Heart right ventricle (tissue), 16 donors: ENCODE measurements at regions not wholly inside any gene's neighbourhood (a gene's known extent, or its start where the extent isn't known, plus 50 kb on each side); places are given as distances from the start of the nearest gene placed in this dataset.
A peak's percentile ranks its signal among the peaks of the same experiment; 100 is the strongest.

ENCODE experiments used
- ATAC-seq, 8 donors: fragments of 200-7000 bp; cut with Tn5 transposase; one replicate each; pipeline ENCODE4 v1.9.1; 2020; ENCODE audit warnings: mild to moderate bottlenecking in 8 of 8, moderate library complexity in 8 of 8, moderate number of reproducible peaks in 1 of 8
- DNase-seq, 2 donors: peaks; one replicate each; pipeline ENCODE4 v3.0.0-alpha.2; 2020
- H3K27ac ChIP-seq, 10 donors: fragments of 200-600 bp; sonication (generic) in 2 of 10; one replicate each; pipeline versions ENCODE4 v1.5.0 to v1.8.0; 2020 to 2022; ENCODE audit warnings: mild to moderate bottlenecking in 3 of 10
- H3K27me3 ChIP-seq, 7 donors: fragments of 200-600 bp; one replicate each; pipeline ENCODE4 v1.8.0; 2021 to 2022; ENCODE audit warnings: mild to moderate bottlenecking in 2 of 7
- H3K36me3 ChIP-seq, 9 donors: fragments of 200-600 bp; sonication (generic) in 1 of 9; one replicate each; pipeline versions ENCODE4 v1.5.0 to v1.8.0; 2020 to 2022; ENCODE audit warnings: mild to moderate bottlenecking in 2 of 9
- H3K4me1 ChIP-seq, 9 donors: fragments of 200-600 bp; sonication (generic) in 1 of 9; one replicate each; pipeline versions ENCODE4 v1.5.0 to v1.8.0; 2020 to 2022; ENCODE audit warnings: mild to moderate bottlenecking in 4 of 9
- H3K4me3 ChIP-seq, 10 donors: fragments of 200-600 bp; sonication (generic) in 2 of 10; one replicate each; pipeline versions ENCODE4 v1.5.0 to v1.8.0; 2020 to 2022; ENCODE audit warnings: mild to moderate bottlenecking in 7 of 10, moderate library complexity in 2 of 10
- H3K9me3 ChIP-seq, 11 donors: fragments of 200-600 bp in 10 of 11; sonication (generic) in 2 of 11; one replicate each; pipeline versions ENCODE4 v1.5.0 to v1.8.0; 2013 to 2022; ENCODE audit warnings: mild to moderate bottlenecking in 2 of 11, control low read depth in 1 of 11, moderate library complexity in 1 of 11
- WGBS, 2 donors: extraction: QIAGEN DNeasy Blood & Tissue Kit; methylation state at CpG; one replicate each; pipeline ENCODE4 v1.1.7; 2013; ENCODE audit warnings: inconsistent platforms in 1 of 2; 5-methylcytosine and 5-hydroxymethylcytosine counted together
- intact Hi-C, 10 donors: fragments of 100-400 bp; cut with DNase I; formaldehyde crosslinking; loops; one replicate each; pipeline versions ENCODE4 v1.11.1 to v1.14.2; 2022
- TF ChIP-seq, protein P1 (sequence below), 9 donors: fragments of 200-600 bp; sonication (generic) in 2 of 9; IDR thresholded peaks; one replicate each; pipeline versions ENCODE4 v1.5.0 to v1.8.0; 2021 to 2022; ENCODE audit warnings: antibody characterized with exemption in 9 of 9, mild to moderate bottlenecking in 5 of 9, moderate library complexity in 1 of 9
- donor health status: Arrhythmogenic right ventricular cardiomyopathy.
- donor health status: ischemic (EF 13 %, LVEDD 7.1; RV severe dilation, severe dysfunction).
- donor health status: healthy with polysubstance abuse.
- donor health status: DM: no; HTN: yes; CAD: no.
- donor health status: DM: no; HTN: no; CAD: no.
- donor health status: ischemic (EF 25% LVEDD 6.9; RV normal size, moderate dysfunction).
- donor health status: ischemic (EF 25% LVEDD 5.7; RV mildly dilated, moderate dysfunction).
- donor health status: healthy.
- donor health status: DM: yes; HTN: yes; CAD: no.
- donor health status: Ischemic cardiomyopathy.
- donor health status: ischemic (EF 35%, LVEDD 5.7; RV mildly dilated, moderate dysfunction).
- donor health status: nonischemic (EF 11% LVEDD 7.7; RV severe dilation, severe dysfunction).
- donor health status: DM: yes; HTN: yes; CAD: no.
- donor health status: PGD.
- donor health status: ischemic (EF 29% LVEDD 5.4; RV normal size, mild dysfunction).
- donor health status: nonischemic (EF 23%, LVEDD 6.1; RV moderate dilation, normal function).

DNA sequence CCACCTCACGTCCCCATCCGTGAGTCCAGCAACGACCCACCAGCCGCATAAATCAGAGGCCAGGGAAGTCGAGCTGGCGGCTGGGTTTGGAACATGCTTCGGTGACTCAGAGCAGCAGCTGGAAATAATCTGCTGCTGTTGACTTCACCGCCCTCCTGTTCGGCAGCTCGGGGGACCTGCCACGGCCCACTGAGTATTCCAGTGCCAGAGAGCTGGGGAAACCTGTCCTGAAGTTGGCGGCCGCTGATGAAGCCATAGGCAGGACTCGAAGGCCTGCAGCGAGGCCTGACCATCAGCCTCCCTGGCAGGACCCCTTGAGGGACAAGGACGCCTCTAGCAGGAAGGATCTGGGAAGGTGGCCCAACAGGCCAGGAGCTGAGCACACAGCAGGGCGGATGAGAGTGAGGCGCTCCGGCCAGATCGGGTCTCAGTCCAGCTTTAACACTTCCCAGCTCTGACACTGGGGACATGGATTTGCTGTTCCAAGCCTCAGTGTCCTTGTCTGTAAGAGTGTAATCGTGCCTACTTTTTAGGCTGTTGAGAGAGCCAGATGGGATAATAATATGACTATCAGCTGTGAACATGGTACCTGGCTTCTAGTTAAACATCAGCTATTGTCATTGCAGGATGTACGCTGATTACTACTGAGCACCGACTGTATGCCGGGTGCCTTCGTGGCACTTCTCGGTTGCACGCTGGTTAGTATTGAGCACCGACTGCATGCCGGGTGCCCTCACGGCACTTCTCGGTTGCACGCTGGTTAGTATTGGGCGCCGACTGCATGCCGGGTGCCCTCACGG is 50.4 kb upstream of the CIBAR2 start:
- H3K4me1 ChIP-seq = peaks cover 5 to 85% (median 60%) of the 10 kb centered on the region in 9 donors
- TF ChIP-seq, protein P1, sequence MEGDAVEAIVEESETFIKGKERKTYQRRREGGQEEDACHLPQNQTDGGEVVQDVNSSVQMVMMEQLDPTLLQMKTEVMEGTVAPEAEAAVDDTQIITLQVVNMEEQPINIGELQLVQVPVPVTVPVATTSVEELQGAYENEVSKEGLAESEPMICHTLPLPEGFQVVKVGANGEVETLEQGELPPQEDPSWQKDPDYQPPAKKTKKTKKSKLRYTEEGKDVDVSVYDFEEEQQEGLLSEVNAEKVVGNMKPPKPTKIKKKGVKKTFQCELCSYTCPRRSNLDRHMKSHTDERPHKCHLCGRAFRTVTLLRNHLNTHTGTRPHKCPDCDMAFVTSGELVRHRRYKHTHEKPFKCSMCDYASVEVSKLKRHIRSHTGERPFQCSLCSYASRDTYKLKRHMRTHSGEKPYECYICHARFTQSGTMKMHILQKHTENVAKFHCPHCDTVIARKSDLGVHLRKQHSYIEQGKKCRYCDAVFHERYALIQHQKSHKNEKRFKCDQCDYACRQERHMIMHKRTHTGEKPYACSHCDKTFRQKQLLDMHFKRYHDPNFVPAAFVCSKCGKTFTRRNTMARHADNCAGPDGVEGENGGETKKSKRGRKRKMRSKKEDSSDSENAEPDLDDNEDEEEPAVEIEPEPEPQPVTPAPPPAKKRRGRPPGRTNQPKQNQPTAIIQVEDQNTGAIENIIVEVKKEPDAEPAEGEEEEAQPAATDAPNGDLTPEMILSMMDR (IDR thresholded peaks at IDR 0.05) = no peak
- 66 to 76% methylated on average over 36 of the region's 36 CpGs for WGBS, 2 donors
- peak; percentile 49 to 65 for DNase-seq
- no peaks in the 10 kb centered on the region for H3K36me3 ChIP-seq
- intact Hi-C loops = no loop called here
- peak overlapping the region in 7 of 10 donors; percentile 26 to 72 (median 56) for H3K27ac ChIP-seq
- H3K9me3 ChIP-seq = no peaks in the 10 kb centered on the region
- H3K4me3 ChIP-seq = no peak overlapping the region
- H3K27me3 ChIP-seq = peaks cover 0 to 10% (median 0%) of the 10 kb centered on the region in 7 donors
- peak; percentile 35 to 77 (median 61) for ATAC-seq

DNA sequence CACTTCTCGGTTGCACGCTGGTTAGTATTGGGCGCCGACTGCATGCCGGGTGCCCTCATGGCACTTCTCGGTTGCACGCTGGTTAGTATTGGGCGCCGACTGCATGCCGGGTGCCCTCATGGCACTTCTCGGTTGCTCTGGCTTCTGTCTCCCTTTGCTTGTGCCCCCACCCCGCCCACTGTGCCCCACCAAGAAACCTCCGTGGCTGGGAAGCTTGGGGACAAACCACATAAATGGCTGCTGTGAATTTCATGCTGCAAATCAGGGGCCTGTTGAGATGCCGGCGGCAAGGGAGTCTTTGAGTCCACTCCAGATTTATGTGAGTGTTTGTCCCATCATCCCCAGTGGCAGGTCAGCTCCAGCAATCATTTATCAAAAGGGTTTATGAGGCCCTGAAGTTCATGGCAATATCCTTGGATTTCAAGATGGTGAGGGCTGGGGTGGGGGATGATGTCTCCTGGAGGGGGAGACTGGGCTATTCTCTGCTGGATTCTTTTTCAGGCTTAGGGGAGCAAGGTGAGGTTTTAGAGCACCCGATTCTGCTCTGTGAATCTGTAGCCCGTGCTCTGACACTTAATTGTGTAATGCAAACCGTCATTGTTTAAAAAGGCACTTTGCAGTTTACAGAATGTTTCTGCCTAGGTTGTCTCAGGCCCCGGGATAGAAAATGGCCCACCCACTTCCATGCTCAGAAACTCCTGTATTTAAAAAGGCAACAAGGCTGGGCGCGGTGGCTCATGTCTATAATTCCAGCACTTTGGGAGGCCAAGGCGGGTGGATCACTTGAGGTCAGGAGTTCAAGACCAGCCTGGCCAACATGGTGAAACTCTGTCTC is 51.2 kb upstream of the CIBAR2 start:
- 89 to 91% methylated on average over 22 of the region's 22 CpGs for WGBS, 2 donors
- H3K27me3 ChIP-seq = peaks cover 0 to 19% (median 0%) of the 10 kb centered on the region in 7 donors
- H3K4me3 ChIP-seq = no peak overlapping the region
- TF ChIP-seq, protein P1 (IDR thresholded peaks at IDR 0.05) = no peak
- intact Hi-C loops = no loop called here
- no peak for DNase-seq
- peaks cover 5 to 85% (median 62%) of the 10 kb centered on the region in 9 donors for H3K4me1 ChIP-seq
- H3K36me3 ChIP-seq = no peaks in the 10 kb centered on the region
- H3K27ac ChIP-seq = no peak overlapping the region
- no peaks in the 10 kb centered on the region for H3K9me3 ChIP-seq
- ATAC-seq = no peak

GRCh38 chr16:85164431-85164830 is 52.2 kb upstream of the CIBAR2 start:
- DNase-seq (no peak), ATAC-seq (no peak)
- Histone ChIP-seq H3K9me3 (no peaks in the 10 kb centered on the region), H3K4me3 (no peak overlapping the region), H3K27ac (no peak overlapping the region), H3K4me1 (peaks cover 7 to 82% (median 59%) of the 10 kb centered on the region in 9 donors), H3K36me3 (no peaks in the 10 kb centered on the region), H3K27me3 (peaks cover 0 to 22% (median 0%) of the 10 kb centered on the region in 7 donors)
- intact Hi-C loops = no loop called here
- 93 to 94% methylated on average over 3 of the region's 3 CpGs for WGBS, 2 donors
- TF ChIP-seq, protein P1 (IDR thresholded peaks at IDR 0.05) = no peak

- Histone ChIP-seq H3K4me3 (no peak overlapping the region), H3K27me3 (peaks cover 0 to 28% (median 0%) of the 10 kb centered on the region in 7 donors), H3K4me1 (peaks cover 7 to 79% (median 53%) of the 10 kb centered on the region in 9 donors), H3K36me3 (no peaks in the 10 kb centered on the region), H3K9me3 (no peaks in the 10 kb centered on the region), H3K27ac (no peak overlapping the region)
- TF ChIP-seq, protein P1 (IDR thresholded peaks at IDR 0.05) = no peak
- intact Hi-C loops = loop anchor here in 3 of 10 donors (5.0 kb wide), 2 partner anchors 38 to 48 kb away; no protein-coding TSS in a partner anchor
- ATAC-seq (no peak), DNase-seq (no peak)
- 73 to 83% methylated on average over 12 of the region's 12 CpGs for whole genome bisulfite sequencing, 2 donors
Measured at GRCh38 chr16:85164838-85165516, 52.7 kb upstream of the CIBAR2 start.
